Posterior vena cava (tissue), 2 donors: ENCODE measurements at regions not wholly inside any gene's neighbourhood (a gene's known extent, or its start where the extent isn't known, plus 50 kb on each side); places are given as distances from the start of the nearest gene placed in this dataset.
"Not testable (repeated sequence)": the region's sequence is repeated elsewhere in the genome, so short reads cannot be mapped to it uniquely, and the experiment has no call there.

Experiments used
- DNase-seq: peaks from one replicate; pipeline ENCODE4 v3.0.0-alpha.2; 2020; ENCODE audit warnings: low spot score
- intact Hi-C, 2 donors: fragments of 100-400 bp; cut with DNase I; formaldehyde crosslinking; loops; one replicate each; pipeline versions ENCODE4 v1.14.1 to v1.14.2; 2022 to 2023
- donor health status: DM: yes; HTN: yes; CAD: no.
- donor health status: DM: yes; HTN: yes; CAD: no.

DNA sequence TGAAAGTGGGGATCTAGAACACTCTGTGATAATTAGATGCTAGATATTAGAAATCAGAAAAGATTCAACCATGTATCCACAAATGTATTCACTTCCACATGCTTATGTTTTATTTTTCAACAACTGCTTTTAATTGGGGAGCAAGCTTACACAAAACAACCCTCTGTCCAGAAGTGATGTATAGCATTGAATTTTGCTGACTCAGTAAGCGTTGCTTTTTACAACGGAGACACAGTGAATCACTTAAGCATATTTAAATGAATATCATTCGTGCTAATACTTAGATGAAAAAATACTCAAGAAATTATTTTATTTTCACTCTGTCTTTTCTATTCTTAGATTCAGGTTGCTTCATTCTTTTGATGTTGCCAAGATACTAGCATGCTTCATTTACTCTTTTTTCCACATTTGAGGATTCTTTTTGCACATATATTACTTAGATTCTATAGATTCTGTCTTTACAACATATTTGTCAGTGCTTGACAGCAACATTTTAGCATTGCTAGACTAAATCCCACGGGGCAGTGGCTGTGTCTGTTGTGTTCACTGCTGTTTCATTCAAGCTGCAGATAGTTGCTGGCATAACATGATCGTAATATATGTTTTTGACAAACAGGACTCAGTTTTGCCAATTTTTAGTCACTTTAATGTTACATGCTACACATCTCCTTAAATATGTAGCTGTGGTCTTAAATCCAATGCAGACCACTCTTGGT lies 1714.4 kb upstream of the SEL1L start:
- intact Hi-C loops = no loop called here
- no peak for DNase-seq

DNA sequence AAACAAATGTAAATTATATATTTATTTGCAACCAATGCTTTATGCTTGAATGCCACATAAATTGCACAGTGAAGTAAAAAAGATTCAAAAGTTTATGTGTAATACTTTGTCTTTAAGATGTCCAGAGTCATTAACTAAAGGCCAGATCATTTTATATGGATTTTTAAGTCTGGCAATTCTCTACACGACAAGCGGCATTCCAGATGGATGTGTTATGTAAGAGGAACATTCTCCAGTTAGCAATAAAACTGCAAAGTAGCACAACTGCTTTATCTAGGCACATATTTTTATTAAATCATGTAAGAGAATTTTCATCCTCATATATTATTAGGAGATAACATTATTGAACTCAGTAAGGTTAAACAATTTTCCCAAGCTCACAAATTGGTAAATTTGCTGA lies 1717.7 kb upstream of the SEL1L start:
- intact Hi-C loops = no loop called here

DNA sequence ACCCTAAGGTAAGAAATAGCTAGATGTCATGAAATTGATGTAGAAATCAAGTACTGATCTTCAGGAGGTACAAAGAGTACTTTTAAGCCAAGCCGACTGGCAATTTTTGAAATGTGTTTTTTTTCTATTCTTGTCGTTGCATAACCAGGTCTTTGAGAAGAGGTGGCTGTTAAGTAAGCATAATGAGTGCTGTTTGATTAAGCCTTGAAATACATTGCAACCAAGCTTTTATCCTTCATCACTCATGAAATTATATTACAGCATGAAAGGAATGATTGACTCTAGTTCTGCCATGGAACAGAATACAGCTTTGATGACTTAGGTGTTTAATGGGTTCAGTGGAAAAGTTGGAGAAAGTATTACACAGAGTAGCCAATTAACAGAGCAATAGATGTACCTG lies 1720.2 kb upstream of the SEL1L start:
- DNase-seq = no peak
- intact Hi-C loops = no loop called here

More for the DNA sequence above, 1717.7 kb upstream of the SEL1L start:
- no peak for DNase-seq

DNA sequence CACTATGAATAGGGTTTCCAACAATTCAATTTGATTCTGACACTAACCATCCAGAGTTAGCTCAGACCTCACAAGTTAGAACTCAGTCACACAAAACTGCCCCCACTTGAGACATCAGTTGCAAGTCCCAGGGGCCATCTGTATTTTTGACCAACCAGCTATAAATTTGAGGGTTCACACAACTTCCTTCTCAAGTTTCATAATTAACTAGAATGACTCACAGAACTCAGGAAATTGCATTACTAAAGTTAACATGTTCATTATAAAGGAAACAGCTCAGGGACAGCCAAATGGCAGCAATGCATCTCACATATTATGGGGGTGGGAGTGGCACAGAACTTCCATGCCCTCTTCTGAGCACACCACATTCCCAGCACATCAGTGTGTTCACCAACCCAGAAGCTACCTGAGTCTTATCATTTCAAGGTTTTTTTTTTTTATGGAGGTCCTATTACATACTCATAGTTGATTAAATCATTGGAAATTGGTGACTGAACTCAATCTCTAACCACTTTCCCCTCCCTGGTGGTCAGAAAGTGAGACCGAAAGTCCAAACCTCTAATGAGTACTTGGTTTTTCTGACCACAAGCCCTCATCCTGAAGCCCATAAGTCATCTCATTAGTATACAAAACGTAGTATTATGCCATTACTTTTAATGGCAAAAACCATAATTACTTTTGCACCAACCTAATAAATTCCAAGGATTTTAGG lies 1721.5 kb upstream of the SEL1L start:
- intact Hi-C loops = no loop called here
- DNase-seq = no peak

DNA sequence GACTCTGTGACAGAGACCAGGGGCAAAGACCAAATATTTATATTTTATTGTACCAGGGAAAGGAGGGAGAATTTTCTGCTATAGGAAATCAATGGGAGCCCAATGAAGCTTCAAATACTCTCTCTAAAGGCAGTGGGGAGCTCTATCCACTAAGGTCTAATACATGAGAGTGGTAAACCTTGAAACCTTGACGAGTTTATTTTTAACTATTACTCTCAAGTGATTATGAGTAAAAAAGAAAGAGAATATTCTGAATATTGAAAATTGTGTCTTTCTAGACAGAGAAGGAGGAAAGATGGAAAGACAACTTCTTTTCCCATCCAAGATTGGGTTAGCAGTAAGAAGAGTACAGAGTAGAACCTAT lies 1722.1 kb upstream of the SEL1L start:
- intact Hi-C loops = loop anchor here in 1 of 2 donors (2.0 kb wide), 1 partner anchor 23 kb away; no protein-coding TSS in a partner anchor

DNA sequence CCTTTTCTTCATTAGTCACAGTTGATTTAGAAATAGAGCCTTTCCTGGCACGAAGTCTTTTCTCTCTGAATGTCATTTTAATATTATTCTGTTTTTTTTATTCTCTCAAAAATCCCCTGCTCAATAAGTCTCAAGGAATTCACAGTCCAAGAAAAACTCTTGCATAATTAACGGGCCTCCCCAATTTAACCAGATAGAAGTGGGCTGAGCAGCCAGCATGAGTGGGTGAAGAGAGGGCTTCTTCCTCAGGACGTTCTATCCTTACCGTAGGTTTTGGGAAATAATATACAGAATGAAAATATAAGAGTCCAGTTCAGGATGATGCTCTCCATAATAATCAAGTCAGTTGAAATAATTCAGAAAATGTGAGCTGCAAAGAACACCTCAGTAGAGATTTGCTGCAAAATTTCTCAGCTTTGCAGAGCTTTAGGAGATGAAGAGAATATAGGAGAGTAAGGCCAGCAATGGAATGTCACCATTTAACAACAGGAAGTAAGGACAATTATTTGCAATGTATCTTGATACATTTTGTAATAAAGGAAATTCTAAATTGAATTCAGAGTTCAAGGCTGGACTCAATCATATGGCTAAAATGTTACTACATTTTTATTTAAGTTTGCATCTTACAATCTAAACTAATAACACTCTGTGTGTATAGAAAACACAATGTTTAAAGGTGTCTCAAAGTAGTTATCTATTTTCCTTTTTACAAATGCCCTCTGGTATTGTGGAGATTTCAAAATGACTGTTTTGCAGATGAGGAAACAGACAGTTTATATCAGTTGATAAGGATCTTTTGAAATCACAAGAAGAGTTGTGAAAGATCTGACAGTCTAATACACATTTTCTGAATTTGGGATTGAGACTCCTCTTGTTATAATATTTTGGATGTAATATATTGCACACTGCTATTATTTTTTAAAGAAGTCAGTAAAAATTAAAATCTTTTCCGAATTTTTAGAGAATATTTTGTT lies 1724.1 kb upstream of the SEL1L start:
- intact Hi-C loops = loop anchor here in 1 of 2 donors (2.0 kb wide), 1 partner anchor 25 kb away; no protein-coding TSS in a partner anchor
- no peak for DNase-seq

More for the DNA sequence above, 1722.1 kb upstream of the SEL1L start:
- DNase-seq = no peak

DNA sequence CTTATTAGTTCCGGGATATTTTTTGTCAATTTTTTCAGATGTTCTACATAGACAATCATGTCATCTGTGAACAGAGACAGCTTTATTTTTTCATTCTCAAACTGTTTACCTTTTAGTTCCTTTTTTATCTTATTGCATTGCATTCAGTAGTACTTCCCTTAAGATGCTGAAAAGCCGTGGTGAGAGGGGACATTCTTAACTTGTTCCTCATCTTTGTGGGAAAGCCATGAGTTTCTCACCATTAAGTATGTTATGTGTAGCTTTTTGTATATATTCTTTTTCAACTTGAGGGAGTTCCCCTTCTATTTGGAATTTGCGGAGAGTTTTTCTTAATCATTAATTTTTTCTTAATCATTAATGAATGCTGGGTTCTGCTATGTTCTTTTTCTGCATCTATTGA lies 1727.1 kb upstream of the SEL1L start:
- intact Hi-C loops = no loop called here

DNA sequence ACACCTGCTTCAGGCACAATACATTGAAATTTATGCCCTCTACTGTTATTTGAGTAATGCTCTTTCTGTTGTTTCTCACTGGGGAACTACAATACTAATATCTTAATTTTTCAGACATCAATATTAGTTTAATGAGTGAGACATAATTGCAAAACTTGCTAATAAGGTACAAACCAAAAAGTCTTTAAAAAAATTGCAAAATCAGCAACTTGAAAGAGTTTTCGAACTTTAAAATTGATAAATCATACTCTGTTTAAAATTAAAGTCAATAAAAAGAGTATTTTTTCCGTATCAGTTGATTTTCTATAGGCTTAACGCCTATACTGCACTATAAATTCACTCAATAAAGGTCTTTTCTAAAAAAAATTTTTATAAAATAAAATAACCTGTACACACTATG lies 1735.9 kb upstream of the SEL1L start:
- no peak for DNase-seq
- intact Hi-C loops = no loop called here

More for the DNA sequence above, 1727.1 kb upstream of the SEL1L start:
- no peak for DNase-seq

DNA sequence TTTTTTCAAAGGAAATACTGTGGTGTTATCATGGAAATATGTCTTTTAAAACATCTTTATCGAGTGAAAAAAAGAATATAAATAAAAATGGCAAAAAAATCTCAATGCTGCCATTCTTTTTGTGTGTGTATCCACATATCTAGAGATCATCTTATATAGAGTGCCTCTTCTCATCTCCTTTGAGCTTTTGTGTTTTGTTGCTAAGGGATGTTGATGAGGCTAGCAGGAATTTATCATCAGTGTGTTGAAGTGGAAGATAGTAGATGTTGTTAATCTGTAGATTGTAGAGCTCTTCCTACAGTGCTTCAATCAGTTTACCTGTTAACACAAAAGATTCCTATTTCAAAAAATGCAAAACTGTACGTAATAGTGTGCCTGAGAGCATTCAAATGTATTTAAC lies 1738.0 kb upstream of the SEL1L start:
- intact Hi-C loops = no loop called here
- DNase-seq = no peak

DNA sequence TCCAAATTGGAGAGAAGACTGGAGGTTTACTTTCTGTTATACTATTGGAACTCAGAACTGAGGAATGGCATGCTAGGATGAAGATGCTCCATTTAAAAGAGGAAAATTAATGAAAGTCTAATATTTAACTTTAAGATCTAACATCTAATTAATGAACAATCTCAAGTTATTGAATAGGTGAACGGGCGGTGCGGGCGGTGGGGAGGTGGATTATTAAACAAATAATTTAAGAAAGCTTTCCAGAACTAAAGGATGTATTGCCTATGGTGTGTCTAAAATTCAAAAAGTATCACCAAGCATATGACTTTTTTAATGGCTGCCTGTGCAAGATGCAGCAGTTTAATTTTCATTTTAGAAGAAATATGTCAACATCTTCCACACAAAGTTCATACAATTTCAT lies 1747.1 kb upstream of the SEL1L start:
- no peak for DNase-seq
- intact Hi-C loops = no loop called here

DNA sequence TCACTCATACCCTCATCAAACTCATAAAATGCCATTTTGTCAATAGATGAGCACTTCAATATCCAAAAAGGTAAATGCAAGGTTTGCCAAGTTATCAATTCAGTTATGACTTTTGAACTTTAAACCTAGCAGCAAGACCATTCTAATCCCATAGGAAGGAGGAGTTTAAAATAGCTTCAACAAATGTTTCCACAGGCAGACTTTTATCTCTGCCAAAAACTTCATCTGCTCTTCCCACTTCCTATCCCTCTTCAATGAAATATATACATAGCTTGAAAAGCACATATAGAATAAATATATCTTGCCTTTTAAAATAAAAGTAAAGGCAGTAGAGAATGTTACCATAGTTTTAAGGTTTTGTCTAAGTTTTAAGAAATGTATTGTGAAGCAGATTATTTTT lies 1749.1 kb upstream of the SEL1L start:
- intact Hi-C loops = no loop called here
- DNase-seq = no peak

DNA sequence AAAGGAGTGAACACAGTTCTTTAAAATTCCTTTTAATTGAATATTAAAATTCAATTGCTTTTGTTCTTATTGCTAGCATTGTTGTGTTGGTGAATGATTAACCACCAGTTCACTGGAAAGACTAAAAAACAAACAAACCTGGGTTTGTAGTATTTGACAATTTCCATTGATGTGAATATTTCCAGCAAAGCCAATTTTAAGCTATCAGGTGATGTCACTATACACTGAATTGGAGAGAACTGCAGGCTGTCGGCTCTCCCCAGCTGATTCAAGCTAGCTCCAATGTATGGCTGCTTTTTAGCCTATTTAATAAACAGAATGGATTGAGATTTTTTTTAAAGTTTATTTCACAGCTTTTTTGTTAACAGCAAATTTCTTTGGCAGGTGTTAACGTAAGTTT lies 1753.6 kb upstream of the SEL1L start:
- intact Hi-C loops = no loop called here
- DNase-seq = no peak

DNA sequence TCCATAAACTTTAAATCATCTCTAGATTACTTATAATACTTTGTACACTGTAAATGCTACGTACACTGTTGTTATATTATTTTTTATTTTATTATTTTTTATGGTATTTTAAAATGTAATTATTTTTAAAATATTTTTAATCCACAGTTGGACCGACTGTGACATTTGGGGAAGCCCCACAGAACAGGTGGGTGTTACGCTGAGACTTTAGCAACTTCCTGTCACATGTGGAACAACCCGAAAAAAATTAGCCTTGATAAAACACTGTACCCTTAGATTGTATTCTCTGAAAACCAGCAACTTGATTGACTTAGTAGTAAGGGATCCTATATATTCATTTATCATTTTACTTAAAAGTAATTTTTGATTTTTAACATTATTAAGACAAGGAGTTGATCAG lies 1755.7 kb upstream of the SEL1L start:
- no peak for DNase-seq
- intact Hi-C loops = no loop called here

DNA sequence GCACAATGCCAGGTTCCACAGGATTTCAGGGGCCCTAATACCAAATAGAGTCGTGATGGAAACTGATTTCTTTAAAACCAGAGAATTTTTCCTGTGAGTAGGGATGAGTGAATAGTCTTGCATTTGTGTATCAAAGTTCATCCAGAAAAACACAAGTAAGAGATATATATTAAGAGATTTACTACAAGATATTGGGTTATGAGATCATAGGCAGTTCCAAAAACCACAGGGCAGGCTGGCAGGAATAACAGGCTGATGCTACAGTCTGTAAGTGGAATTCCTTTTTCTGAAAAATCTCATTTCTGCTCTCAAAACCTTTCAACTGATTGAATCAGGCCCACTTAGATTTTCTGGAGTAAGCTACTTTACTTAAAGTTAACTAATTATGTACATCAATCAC lies 1756.2 kb upstream of the SEL1L start:
- intact Hi-C loops = no loop called here
- no peak for DNase-seq

DNA sequence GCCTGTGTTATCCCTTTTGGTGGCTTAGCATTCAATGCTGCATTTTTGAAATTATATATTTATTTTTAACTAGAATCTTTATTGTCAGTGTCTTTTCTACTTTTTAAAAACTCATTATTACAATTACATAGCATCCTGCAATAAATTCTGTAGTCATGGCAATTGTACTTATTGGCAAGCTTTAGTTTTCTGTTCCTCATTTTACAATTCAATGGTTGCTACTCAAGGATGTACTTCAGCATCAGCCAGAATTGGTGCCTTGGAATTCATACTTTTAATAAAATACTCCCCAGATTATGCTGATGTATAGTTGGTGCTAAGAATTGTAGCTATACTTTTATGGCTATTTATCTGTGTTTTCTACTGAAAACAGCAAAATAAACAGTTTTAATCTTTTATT lies 1756.8 kb upstream of the SEL1L start:
- intact Hi-C loops = no loop called here
- DNase-seq = no peak

DNA sequence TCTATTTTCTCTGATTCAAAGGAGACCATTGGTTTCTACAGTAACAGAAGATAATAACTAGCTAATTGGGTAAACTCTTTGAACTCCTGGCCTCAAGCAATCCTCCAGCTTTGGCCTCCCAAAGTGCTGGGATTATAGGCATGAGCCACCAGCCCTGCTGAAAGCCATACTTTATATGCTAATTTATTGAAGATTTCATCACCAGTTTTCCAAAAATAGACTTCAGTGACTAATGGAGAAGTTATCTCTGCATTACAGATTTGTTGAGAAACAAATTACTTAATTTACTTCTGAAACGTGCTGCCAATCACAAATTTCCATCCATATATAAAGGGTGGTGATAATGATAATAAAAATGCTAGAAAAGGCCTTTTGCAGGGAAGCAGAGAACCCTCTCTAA lies 1758.1 kb upstream of the SEL1L start:
- intact Hi-C loops = no loop called here
- DNase-seq = no peak

DNA sequence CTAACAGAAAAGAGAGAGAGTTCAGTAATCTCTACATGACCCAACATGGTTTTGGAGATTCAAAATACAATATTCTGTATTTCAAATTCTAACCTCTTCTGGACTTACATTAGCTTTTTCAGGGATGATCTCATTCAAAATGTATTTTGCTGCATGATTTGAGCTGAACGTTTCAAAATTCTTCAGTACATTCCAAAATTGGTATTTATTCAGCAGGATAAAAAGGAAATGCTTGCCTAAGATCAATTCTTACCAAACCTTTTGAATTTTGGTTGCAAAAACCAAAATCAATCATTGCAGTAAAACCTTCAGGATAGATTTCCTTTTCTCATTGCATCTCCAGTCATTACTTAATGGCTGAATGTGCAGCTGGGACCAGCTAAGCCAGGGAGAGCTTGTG lies 1761.3 kb upstream of the SEL1L start:
- no peak for DNase-seq
- intact Hi-C loops = no loop called here

DNA sequence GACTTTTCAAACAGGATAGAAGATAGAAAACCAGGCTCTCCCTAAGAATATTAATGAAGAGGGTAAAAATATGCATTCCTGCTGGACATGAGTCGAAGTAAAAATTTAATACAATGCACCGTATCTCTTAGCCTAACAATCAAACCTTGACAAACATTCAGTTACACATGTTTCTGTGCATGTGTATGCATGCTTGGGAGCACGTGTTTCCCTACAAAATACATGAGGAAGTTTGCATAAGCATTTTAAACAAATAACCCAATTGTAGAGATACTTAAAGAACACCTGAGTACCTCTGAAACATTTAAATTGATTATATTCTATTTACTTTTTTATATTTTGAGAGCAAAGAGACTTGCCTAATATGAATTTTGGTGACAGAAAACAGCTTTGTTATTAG lies 1763.7 kb upstream of the SEL1L start:
- DNase-seq = no peak
- intact Hi-C loops = no loop called here

DNA sequence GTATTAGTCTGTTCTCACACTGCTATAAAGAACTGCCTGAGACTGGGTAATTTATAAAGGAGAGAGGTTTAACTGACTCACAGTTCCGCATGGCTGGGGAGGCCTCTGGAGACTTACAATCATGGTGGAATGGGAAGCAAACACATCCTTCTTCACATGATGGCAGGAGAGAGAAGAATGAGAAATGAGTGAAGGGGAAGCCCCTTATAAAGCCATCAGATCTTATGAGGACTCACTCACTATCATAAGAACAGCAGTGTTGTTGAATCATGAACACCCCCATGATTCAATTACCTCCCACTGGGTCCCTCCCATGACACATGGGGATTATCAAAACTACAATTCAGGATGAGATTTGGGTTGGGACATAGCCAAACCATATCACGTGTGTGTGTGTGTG lies 1764.4 kb upstream of the SEL1L start:
- DNase-seq, intact Hi-C loops: not testable (repeated sequence)

DNA sequence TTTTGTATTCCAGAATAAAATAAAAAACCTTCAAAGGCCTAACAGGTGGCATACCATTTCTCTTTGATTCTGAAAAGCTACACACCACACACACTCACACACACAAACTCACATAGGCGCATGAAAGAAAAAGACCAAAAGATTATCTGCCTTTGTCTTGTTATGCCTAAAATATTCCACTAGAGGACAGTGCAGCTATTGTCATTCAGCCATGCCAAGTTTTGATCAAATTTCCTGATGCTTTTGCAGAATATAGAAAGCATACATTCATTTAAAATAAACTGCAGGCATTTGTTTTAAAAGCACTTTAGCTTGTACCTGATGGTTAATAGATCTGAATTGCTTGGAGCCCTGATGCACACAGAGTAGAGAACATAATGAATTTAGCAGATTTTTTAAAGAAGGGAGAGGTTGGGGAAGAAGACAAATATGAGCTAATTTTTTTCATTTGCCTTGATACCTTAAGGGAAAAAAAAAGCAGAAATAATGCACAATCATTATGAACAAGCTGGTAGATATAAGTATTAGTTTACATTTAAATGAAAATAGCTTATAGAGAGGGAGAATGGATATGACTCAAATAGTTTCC lies 1766.9 kb upstream of the SEL1L start:
- DNase-seq = no peak
- intact Hi-C loops = no loop called here
